NCI-H1930 (cell line): ENCODE measurements at regions not wholly inside any gene's neighbourhood (a gene's known extent, or its start where the extent isn't known, plus 50 kb on each side); places are given as distances from the start of the nearest gene placed in this dataset.

Experiments used
- DNase-seq, 2 experiments: peaks; one replicate each; lab custom pipeline; 2025; lab: John Stamatoyannopoulos, UW

- no peak for DNase-seq
Measured at GRCh38 chr2:8279506-8279905, 402.4 kb upstream of the ID2 start.

GRCh38 chr2:8281234-8281633 lies 400.6 kb upstream of the ID2 start:
- no peak for DNase-seq

- DNase-seq, result no peak
Measured at GRCh38 chr2:8281950-8282857, 399.7 kb upstream of the ID2 start.

GRCh38 chr2:8282858-8283252 lies 399.0 kb upstream of the ID2 start:
- no peak for DNase-seq

- no peak for DNase-seq
Measured at GRCh38 chr2:8285081-8285480, 396.8 kb upstream of the ID2 start.

GRCh38 chr2:8285898-8286297 lies 396.0 kb upstream of the ID2 start:
- no peak for DNase-seq

- DNase-seq, result no peak
Measured at GRCh38 chr2:8288206-8288605, 393.6 kb upstream of the ID2 start.

- no peak for DNase-seq
Measured at GRCh38 chr2:8289111-8289510, 392.7 kb upstream of the ID2 start.

GRCh38 chr2:8290771-8291352 lies 391.0 kb upstream of the ID2 start:
- DNase-seq, result no peak

GRCh38 chr2:8296306-8296705 lies 385.6 kb upstream of the ID2 start:
- DNase-seq, result no peak

- no peak for DNase-seq
Measured at GRCh38 chr2:8297376-8298231, 384.3 kb upstream of the ID2 start.

GRCh38 chr2:8298783-8299182 lies 383.1 kb upstream of the ID2 start:
- no peak for DNase-seq

GRCh38 chr2:8300216-8300615 lies 381.6 kb upstream of the ID2 start:
- DNase-seq, result no peak

GRCh38 chr2:8300905-8301304 lies 381.0 kb upstream of the ID2 start:
- no peak for DNase-seq

GRCh38 chr2:8303322-8303832 lies 378.5 kb upstream of the ID2 start:
- no peak for DNase-seq

GRCh38 chr2:8304821-8305766 lies 376.8 kb upstream of the ID2 start:
- no peak for DNase-seq

- DNase-seq, result no peak
Measured at GRCh38 chr2:8306530-8307351, 375.1 kb upstream of the ID2 start.

- no peak for DNase-seq
Measured at GRCh38 chr2:8307606-8308180, 374.2 kb upstream of the ID2 start.

- DNase-seq, result no peak
Measured at GRCh38 chr2:8309131-8309530, 372.7 kb upstream of the ID2 start.
